ENCODE measurements at regions not wholly inside any gene's neighbourhood (a gene's known extent, or its start where the extent isn't known, plus 50 kb on each side); places are given as distances from the start of the nearest gene placed in this dataset.
"Not testable (repeated sequence)": the region's sequence is repeated elsewhere in the genome, so short reads cannot be mapped to it uniquely, and the experiment has no call there.

DNA sequence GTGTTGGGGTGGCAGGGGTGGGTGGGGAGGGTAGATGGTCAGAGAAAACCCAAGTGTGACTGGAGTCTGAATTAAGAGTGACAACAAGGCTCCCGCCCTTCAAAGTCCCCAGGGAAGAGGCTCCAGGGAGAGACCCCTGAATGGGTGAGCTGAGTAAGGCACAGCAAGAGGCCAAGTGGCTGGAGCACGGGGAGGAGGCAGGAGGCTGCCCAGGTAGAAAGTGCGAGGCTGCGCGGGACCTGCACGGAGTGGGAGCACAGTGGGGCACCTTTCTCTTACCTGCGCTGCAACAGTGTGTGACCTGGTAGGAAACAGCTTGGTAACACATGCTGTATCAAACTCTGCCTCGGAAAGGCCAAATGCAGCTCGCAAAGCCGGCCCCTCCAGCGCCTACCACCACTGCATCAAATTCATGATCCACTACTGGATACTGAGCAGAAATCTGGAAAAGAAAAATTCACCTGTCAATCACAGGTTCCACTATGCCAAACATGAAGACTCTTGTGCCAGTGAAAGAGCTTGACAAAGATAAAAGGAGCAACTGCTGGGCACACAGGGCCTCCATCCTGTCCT is 77.1 kb upstream of the TNK2 start:
- H3K27ac ChIP-seq (ENCODE audit: low read depth); H3K4me3 ChIP-seq (ENCODE audit: low read depth, low read length); DNase-seq (ENCODE audit: extremely low spot score); H3K4me1 ChIP-seq (ENCODE audit: insufficient read depth); H3K36me3 ChIP-seq (ENCODE audit: insufficient read depth): not testable (repeated sequence)
- 97% methylated on average over 9 of the region's 11 CpGs for WGBS

- H3K4me1 ChIP-seq (ENCODE audit: insufficient read depth); H3K4me3 ChIP-seq (ENCODE audit: low read depth, low read length); H3K36me3 ChIP-seq (ENCODE audit: insufficient read depth); DNase-seq (ENCODE audit: extremely low spot score); H3K27ac ChIP-seq (ENCODE audit: low read depth): not testable (repeated sequence)
- WGBS: 94% methylated on average over 12 of the region's 12 CpGs
These were observed 76.2 kb upstream of the TNK2 start for GRCh38 chr3:195984392-195985030.

GRCh38 chr3:195983880-195984279 is 75.5 kb upstream of the TNK2 start:
- WGBS: 92% methylated on average over 16 of the region's 16 CpGs
- H3K27ac ChIP-seq (ENCODE audit: low read depth); H3K4me1 ChIP-seq (ENCODE audit: insufficient read depth); DNase-seq (ENCODE audit: extremely low spot score); H3K4me3 ChIP-seq (ENCODE audit: low read depth, low read length); H3K36me3 ChIP-seq (ENCODE audit: insufficient read depth): not testable (repeated sequence)

- H3K27ac ChIP-seq (ENCODE audit: low read depth); H3K4me1 ChIP-seq (ENCODE audit: insufficient read depth); H3K36me3 ChIP-seq (ENCODE audit: insufficient read depth); H3K4me3 ChIP-seq (ENCODE audit: low read depth, low read length); DNase-seq (ENCODE audit: extremely low spot score): not testable (repeated sequence)
- 94% methylated on average over 17 of the region's 17 CpGs for WGBS
These were observed 74.4 kb upstream of the TNK2 start for GRCh38 chr3:195982754-195983153.

- 90% methylated on average over 7 of the region's 7 CpGs for WGBS
- not testable (repeated sequence) for DNase-seq (ENCODE audit: extremely low spot score); H3K27ac ChIP-seq (ENCODE audit: low read depth); H3K4me1 ChIP-seq (ENCODE audit: insufficient read depth); H3K36me3 ChIP-seq (ENCODE audit: insufficient read depth); H3K4me3 ChIP-seq (ENCODE audit: low read depth, low read length)
These were observed 73.4 kb upstream of the TNK2 start for GRCh38 chr3:195981778-195982177.

GRCh38 chr3:195979877-195980276 is 71.5 kb upstream of the TNK2 start:
- not testable (repeated sequence) for DNase-seq (ENCODE audit: extremely low spot score); H3K4me3 ChIP-seq (ENCODE audit: low read depth, low read length); H3K36me3 ChIP-seq (ENCODE audit: insufficient read depth); H3K4me1 ChIP-seq (ENCODE audit: insufficient read depth); H3K27ac ChIP-seq (ENCODE audit: low read depth)
- WGBS: 97% methylated on average over 10 of the region's 10 CpGs

GRCh38 chr3:195978585-195978984 is 70.2 kb upstream of the TNK2 start:
- H3K36me3 ChIP-seq (ENCODE audit: insufficient read depth): peaks cover 11% of the 10 kb centered on the region
- WGBS: 93% methylated on average over 7 of the region's 11 CpGs
- not testable (repeated sequence) for DNase-seq (ENCODE audit: extremely low spot score); H3K27ac ChIP-seq (ENCODE audit: low read depth); H3K4me3 ChIP-seq (ENCODE audit: low read depth, low read length); H3K4me1 ChIP-seq (ENCODE audit: insufficient read depth)

- DNase-seq (ENCODE audit: extremely low spot score); H3K27ac ChIP-seq (ENCODE audit: low read depth); H3K4me3 ChIP-seq (ENCODE audit: low read depth, low read length); H3K4me1 ChIP-seq (ENCODE audit: insufficient read depth): not testable (repeated sequence)
- WGBS: 97% methylated on average over 12 of the region's 19 CpGs
- H3K36me3 ChIP-seq (ENCODE audit: insufficient read depth): peaks cover 11% of the 10 kb centered on the region
These were observed 68.5 kb upstream of the TNK2 start for GRCh38 chr3:195976876-195977275.

GRCh38 chr3:195974281-195974680 is 65.9 kb upstream of the TNK2 start:
- not testable (repeated sequence) for H3K36me3 ChIP-seq (ENCODE audit: insufficient read depth); H3K4me1 ChIP-seq (ENCODE audit: insufficient read depth); DNase-seq (ENCODE audit: extremely low spot score); H3K27ac ChIP-seq (ENCODE audit: low read depth); H3K4me3 ChIP-seq (ENCODE audit: low read depth, low read length)
- 92% methylated on average over 13 of the region's 13 CpGs for WGBS

DNA sequence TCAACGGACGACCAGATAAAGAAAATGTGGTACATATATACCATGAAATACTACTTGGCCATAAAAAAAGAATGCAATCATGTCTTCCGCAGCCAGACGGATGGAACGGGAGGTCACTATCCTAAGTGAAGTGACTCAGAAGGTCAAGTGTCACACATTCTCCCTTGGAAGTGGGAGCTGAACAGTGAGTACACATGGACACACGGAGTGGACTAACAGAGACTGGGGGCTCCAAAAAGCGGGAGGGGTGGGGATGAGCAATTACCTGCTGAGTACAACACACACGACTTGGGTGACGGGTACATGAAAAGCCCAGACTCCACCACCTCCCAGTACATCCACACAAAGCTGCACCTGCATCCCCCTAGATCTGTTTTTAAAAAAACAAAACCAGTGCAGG is 62.5 kb upstream of the TNK2 start:
- not testable (repeated sequence) for DNase-seq (ENCODE audit: extremely low spot score); H3K36me3 ChIP-seq (ENCODE audit: insufficient read depth)
- WGBS: 95% methylated on average over 9 of the region's 9 CpGs

DNA sequence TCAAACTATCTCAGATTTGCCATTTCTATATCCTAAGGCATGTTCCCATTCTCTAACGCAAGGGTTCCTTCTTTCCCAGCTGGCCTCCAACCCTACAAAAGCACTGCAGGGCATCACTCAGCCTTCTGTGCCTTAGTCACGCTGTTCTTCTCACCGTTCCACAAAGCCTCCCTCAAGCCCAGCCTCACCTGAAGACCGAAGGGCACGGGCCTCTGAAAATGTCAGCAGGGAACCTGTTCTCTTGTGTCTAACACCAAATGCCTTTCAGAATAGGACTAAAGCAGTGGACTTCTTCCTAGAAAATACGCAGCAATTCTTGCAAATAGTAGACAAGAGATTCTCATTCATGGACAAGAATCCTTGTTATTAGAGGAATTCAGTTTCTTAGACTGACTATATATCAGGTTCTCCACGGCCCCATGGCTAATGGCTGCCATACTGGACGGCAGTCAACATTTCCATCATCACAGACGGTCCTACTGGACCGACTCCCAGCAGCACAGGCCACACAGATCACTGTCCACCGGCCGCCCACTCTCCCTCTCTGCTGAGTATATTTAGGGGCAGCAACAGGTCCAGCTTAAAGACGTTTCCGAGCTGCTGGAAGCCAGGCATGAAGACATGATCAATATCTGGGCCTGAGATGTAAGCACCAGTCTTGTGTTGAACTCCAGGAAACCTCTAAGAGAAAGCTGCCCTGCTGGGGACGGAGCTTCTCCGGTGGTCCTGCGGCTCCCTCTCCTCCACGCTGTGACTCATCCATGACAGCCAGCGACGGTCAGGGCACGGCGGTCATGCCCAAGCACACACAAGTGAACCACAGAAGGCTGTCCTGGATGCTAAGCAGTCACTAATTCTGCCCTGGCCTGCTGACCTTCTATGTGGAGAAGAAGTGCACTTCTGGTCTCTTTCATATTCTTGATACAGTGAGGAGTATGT is 61.8 kb upstream of the TNK2 start:
- not testable (repeated sequence) for DNase-seq (ENCODE audit: extremely low spot score)

More for the DNA sequence above, 62.5 kb upstream of the TNK2 start:
- not testable (repeated sequence) for H3K4me3 ChIP-seq (ENCODE audit: low read depth, low read length); H3K4me1 ChIP-seq (ENCODE audit: insufficient read depth); H3K27ac ChIP-seq (ENCODE audit: low read depth)

DNA sequence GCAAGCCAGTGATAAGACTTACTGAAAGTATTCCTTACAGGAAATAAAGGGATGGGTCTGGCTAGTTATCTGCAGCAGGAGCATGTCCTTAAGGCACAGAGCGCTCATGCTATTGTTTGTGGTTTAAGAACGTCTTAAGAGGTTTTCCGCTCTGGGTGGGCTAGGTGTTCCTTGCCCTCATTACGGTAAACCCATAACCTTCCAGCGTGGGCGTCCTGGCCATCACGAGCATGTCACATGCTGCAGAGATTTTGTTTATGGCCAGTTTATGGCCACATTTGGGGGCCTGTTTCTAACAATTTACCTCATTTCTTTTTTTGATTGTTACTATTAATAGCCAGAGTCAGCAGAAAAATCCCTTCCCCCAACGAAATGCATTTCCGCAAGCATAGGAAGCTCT is 61.0 kb upstream of the TNK2 start:
- H3K36me3 ChIP-seq (ENCODE audit: insufficient read depth); H3K4me3 ChIP-seq (ENCODE audit: low read depth, low read length); H3K4me1 ChIP-seq (ENCODE audit: insufficient read depth); H3K27ac ChIP-seq (ENCODE audit: low read depth); DNase-seq (ENCODE audit: extremely low spot score): not testable (repeated sequence)
- 92% methylated on average over 9 of the region's 9 CpGs for WGBS

More for the DNA sequence above, 61.8 kb upstream of the TNK2 start:
- H3K4me1 ChIP-seq (ENCODE audit: insufficient read depth); H3K27ac ChIP-seq (ENCODE audit: low read depth); H3K36me3 ChIP-seq (ENCODE audit: insufficient read depth); H3K4me3 ChIP-seq (ENCODE audit: low read depth, low read length): not testable (repeated sequence)
- 92% methylated on average over 21 of the region's 22 CpGs for WGBS

- not testable (repeated sequence) for H3K36me3 ChIP-seq (ENCODE audit: insufficient read depth); H3K4me3 ChIP-seq (ENCODE audit: low read depth, low read length); H3K27ac ChIP-seq (ENCODE audit: low read depth); DNase-seq (ENCODE audit: extremely low spot score); H3K4me1 ChIP-seq (ENCODE audit: insufficient read depth)
- 84% methylated on average over 8 of the region's 10 CpGs for WGBS
These were observed 59.8 kb upstream of the TNK2 start for GRCh38 chr3:195968104-195968503.

DNA sequence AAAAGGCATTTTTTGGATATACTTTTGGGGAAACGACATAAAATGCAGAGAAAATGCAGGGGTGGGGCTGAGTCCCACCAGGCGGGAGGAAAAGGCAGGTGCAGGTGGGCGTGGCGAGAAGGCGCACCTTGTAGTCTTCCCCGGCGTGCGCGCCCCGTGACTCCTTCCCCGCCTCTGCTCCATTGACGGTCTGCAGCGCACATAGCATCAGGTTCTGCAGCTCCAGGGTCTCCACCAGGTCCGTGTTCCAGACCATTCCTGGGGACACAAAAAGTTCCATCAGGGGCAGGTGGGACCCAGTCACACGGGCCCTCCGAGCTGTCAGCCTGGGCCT is 59.0 kb upstream of the TNK2 start:
- no CpG with 5 or more reads among the region's 16 CpGs for WGBS
- not testable (repeated sequence) for H3K36me3 ChIP-seq (ENCODE audit: insufficient read depth)

More for the DNA sequence above, 59.0 kb upstream of the TNK2 start:
- H3K4me3 ChIP-seq (ENCODE audit: low read depth, low read length); DNase-seq (ENCODE audit: extremely low spot score); H3K4me1 ChIP-seq (ENCODE audit: insufficient read depth); H3K27ac ChIP-seq (ENCODE audit: low read depth): not testable (repeated sequence)
